HCT116 (cell line): ENCODE measurements at regions not wholly inside any gene's neighbourhood (a gene's known extent, or its start where the extent isn't known, plus 50 kb on each side); places are given as distances from the start of the nearest gene placed in this dataset.

ENCODE experiments used
- ATAC-seq: fragments of 200-7000 bp; cut with Tn5 transposase; 2 replicates; pipeline ENCODE4 v1.9.1; 2020; ENCODE audit warnings: mild to moderate bottlenecking, moderate library complexity
- BruUV-seq: library from RNA; stranded (reverse); fragments of 400-500 nt; replicated peaks from 2 replicates; lab custom pipeline; 2021; lab: Mats Ljungman, UMichigan
- CTCF ChIA-PET: fragments of 300-600 bp; sonication (Branson Sonifier 250); formaldehyde crosslinking; loops from one replicate; lab custom pipeline; 2021; ENCODE audit warnings: antibody characterized with exemption; lab: Charles Lee
- POLR2A ChIA-PET: fragments of 300-600, 350-600 bp; sonication (Branson Sonifier 250); formaldehyde crosslinking; loops from one replicate; lab custom pipeline; 2021; ENCODE audit warnings: antibody characterized with exemption; lab: Charles Lee
- RAD21 ChIA-PET, 2 experiments: fragments of 300-600 bp; sonication (Branson Sonifier 250); formaldehyde crosslinking; loops; one replicate each; lab custom pipeline; 2023; ENCODE audit warnings: low total read pairs in 2 of 2; ENCODE audit not compliant: uncharacterized antibody in 2 of 2, unreplicated experiment in 2 of 2, low non-redundant PET in 1 of 2; lab: Charles Lee
- DNase-seq: peaks from one replicate; pipeline ENCODE4 v3.0.0-alpha.2; 2010; ENCODE audit warnings: low read depth, low spot score
- H2AFZ ChIP-seq: fragments of 200-600 bp; shearing (Covaris generic), sonication (generic); 2 replicates; pipeline ENCODE4 v1.6.1; 2017; ENCODE audit warnings: low read depth, mixed run types, mixed read lengths, antibody characterized with exemption, low read length; ENCODE audit not compliant: poor library complexity, severe bottlenecking
- H3K27ac ChIP-seq: 2 replicates; pipeline ENCODE4 v1.5.1; 2012; ENCODE audit warnings: low read depth, low read length
- H3K27me3 ChIP-seq: fragments of 200-600 bp; sonication (generic); 2 replicates; pipeline ENCODE4 v1.6.1; 2016; ENCODE audit warnings: mixed run types, low read length, mixed read lengths; ENCODE audit not compliant: insufficient read depth
- H3K36me3 ChIP-seq, 2 experiments: fragments of 200-500 bp in 1 of 2; fragments of 200-600 bp in 1 of 2; sonication (Bioruptor generic) in 1 of 2; sonication (generic) in 1 of 2; 2 replicates each; pipeline versions ENCODE4 v1.5.1 to v1.6.1; 2014 to 2016; ENCODE audit warnings: low read length in 2 of 2, inconsistent platforms in 1 of 2, mixed read lengths in 1 of 2, mixed run types in 1 of 2; ENCODE audit not compliant: insufficient read depth in 2 of 2, control insufficient read depth in 1 of 2
- H3K4me1 ChIP-seq, 2 experiments: fragments of 200-600 bp in 1 of 2; sonication (generic) in 1 of 2; 2 replicates each; pipeline versions ENCODE4 v1.5.1 to v1.6.1; 2012 to 2017; ENCODE audit warnings: low read length in 2 of 2, inconsistent platforms in 1 of 2, mild to moderate bottlenecking in 1 of 2, mixed read lengths in 1 of 2, mixed run types in 1 of 2, moderate library complexity in 1 of 2; ENCODE audit not compliant: insufficient read depth in 2 of 2, control insufficient read depth in 1 of 2
- H3K4me2 ChIP-seq: fragments of 200-600 bp; sonication (generic); 2 replicates; pipeline ENCODE4 v1.6.1; 2017; ENCODE audit warnings: mixed run types, low read length, mixed read lengths
- H3K4me3 ChIP-seq, 2 experiments: fragments of 200-600 bp in 1 of 2; sonication (generic) in 1 of 2; replicated peaks in 1 of 2; 2 replicates each; pipeline ENCODE4 v1.5.1; 2011 to 2016; ENCODE audit warnings: low read length in 2 of 2, control low read depth in 1 of 2, low read depth in 1 of 2, mild to moderate bottlenecking in 1 of 2, mixed read lengths in 1 of 2, mixed run types in 1 of 2
- H3K79me2 ChIP-seq: fragments of 200-600 bp; sonication (generic); 2 replicates; pipeline ENCODE4 v1.6.1; 2017; ENCODE audit warnings: mild to moderate bottlenecking, mixed run types, low read length, moderate library complexity, mixed read lengths; ENCODE audit not compliant: insufficient read depth
- H3K9ac ChIP-seq: fragments of 200-600 bp; sonication (generic); 2 replicates; pipeline ENCODE4 v1.6.1; 2016; ENCODE audit warnings: low read length, mixed read lengths
- H3K9me2 ChIP-seq: fragments of 200-600 bp; sonication (generic), shearing (Covaris generic); 2 replicates; pipeline ENCODE4 v1.6.1; 2017; ENCODE audit warnings: mixed run types, mild to moderate bottlenecking, moderate library complexity; ENCODE audit not compliant: insufficient read depth
- H3K9me3 ChIP-seq, 2 experiments: fragments of 200-500 bp in 1 of 2; fragments of 200-600 bp in 1 of 2; sonication (Bioruptor generic) in 1 of 2; sonication (generic) in 1 of 2; 2 replicates each; pipeline ENCODE4 v1.6.1; 2014 to 2017; ENCODE audit warnings: low read length in 2 of 2, mixed read lengths in 2 of 2, inconsistent platforms in 1 of 2, low read depth in 1 of 2, mild to moderate bottlenecking in 1 of 2, mixed run types in 1 of 2, moderate library complexity in 1 of 2; ENCODE audit not compliant: control insufficient read depth in 1 of 2, insufficient read depth in 1 of 2
- H4K20me1 ChIP-seq: fragments of 200-600 bp; sonication (generic), shearing (Covaris generic); 2 replicates; pipeline ENCODE4 v1.6.1; 2017; ENCODE audit warnings: mixed run types, mild to moderate bottlenecking, moderate library complexity; ENCODE audit not compliant: insufficient read depth
- EGR1 ChIP-seq: IDR thresholded peaks from 2 replicates; pipeline ENCODE4 v1.6.1; 2012; ENCODE audit warnings: low read depth
- ELF1 ChIP-seq: IDR thresholded peaks from 2 replicates; pipeline ENCODE4 v1.6.1; 2012; ENCODE audit warnings: low read depth, borderline replicate concordance
- FOSL1 ChIP-seq: IDR thresholded peaks from 2 replicates; pipeline ENCODE4 v1.6.1; 2012; ENCODE audit warnings: low read depth
- JUND ChIP-seq: IDR thresholded peaks from 2 replicates; pipeline ENCODE4 v1.6.1; 2012
- POLR2AphosphoS5 ChIP-seq: IDR thresholded peaks from 2 replicates; pipeline ENCODE4 v1.6.1; 2011; ENCODE audit warnings: mild to moderate bottlenecking, low read depth, low read length, moderate library complexity
- RAD21 ChIP-seq: IDR thresholded peaks from 2 replicates; pipeline ENCODE4 v1.6.1; 2012; ENCODE audit warnings: low read depth, mild to moderate bottlenecking
- SIN3A ChIP-seq: IDR thresholded peaks from 2 replicates; pipeline ENCODE4 v1.6.1; 2012; ENCODE audit warnings: low read depth
- SP1 ChIP-seq: IDR thresholded peaks from 2 replicates; pipeline ENCODE4 v1.6.1; 2012; ENCODE audit warnings: low read depth
- SRF ChIP-seq: IDR thresholded peaks from 2 replicates; pipeline ENCODE4 v1.6.1; 2012; ENCODE audit warnings: low read depth
- YY1 ChIP-seq: IDR thresholded peaks from 2 replicates; pipeline ENCODE4 v1.6.1; 2011; ENCODE audit warnings: low read length, low read depth, moderate library complexity, mild to moderate bottlenecking; ENCODE audit not compliant: insufficient replicate concordance; ENCODE audit errors: extremely low read depth
- ZNF274 ChIP-seq: fragments of 200-500 bp; sonication (Bioruptor generic); IDR thresholded peaks from 2 replicates; pipeline ENCODE4 v1.6.1; 2014; ENCODE audit warnings: mild to moderate bottlenecking, low read depth, low read length, inconsistent platforms
- intact Hi-C: fragments of 100-400 bp; cut with micrococcal nuclease; formaldehyde crosslinking; loops from 2 replicates; pipeline ENCODE4 v1.10.0; 2022
- TF ChIP-seq, protein P1 (sequence below): IDR thresholded peaks from 2 replicates; pipeline ENCODE4 v1.6.1; 2012; ENCODE audit warnings: low read depth
- TF ChIP-seq, protein P2 (sequence below): IDR thresholded peaks from 2 replicates; pipeline ENCODE4 v1.6.1; 2012
- TF ChIP-seq, protein P3 (sequence below): IDR thresholded peaks from 2 replicates; pipeline ENCODE4 v1.6.1; 2012
- TF ChIP-seq, protein P4 (sequence below): IDR thresholded peaks from 2 replicates; pipeline ENCODE4 v1.6.1; 2011; ENCODE audit warnings: mild to moderate bottlenecking, low read length, moderate library complexity; ENCODE audit not compliant: insufficient replicate concordance; ENCODE audit errors: extremely low read depth

DNA sequence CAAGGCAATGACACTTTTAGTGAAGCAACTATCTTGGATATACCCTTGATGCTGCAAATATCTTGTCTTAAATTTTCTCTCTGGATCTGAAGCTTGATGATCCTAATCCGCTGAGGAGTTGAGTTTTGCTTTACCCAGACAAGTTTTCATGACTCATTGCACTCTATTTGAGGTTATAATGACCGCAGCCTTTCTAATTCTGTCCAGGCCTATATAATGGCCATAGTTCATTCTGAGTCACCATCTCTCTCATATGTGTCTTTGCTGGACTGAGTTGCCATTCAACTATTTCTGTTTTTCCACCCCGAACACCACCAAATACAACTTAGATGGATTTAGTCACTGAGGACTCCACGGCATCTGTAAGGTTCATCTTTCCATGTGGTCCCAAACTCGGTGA, 802.1 kb upstream of the FAM98A start:
- Histone ChIP-seq H3K9me3 (peaks cover 0 to 6% of the 10 kb centered on the region in 2 experiments; a peak in 1 of 4 replicates), H2AFZ (no peak overlapping the region), H3K27me3 (no peaks in the 10 kb centered on the region), H3K4me2 (no peak overlapping the region), H4K20me1 (no peaks in the 10 kb centered on the region), H3K79me2 (no peaks in the 10 kb centered on the region), H3K9me2 (no peaks in the 10 kb centered on the region), H3K27ac (no peak overlapping the region), H3K9ac (no peak overlapping the region), H3K4me3 (no peak overlapping the region)
- ChIA-PET POLR2A (no interaction called here), RAD21 (no interaction called here), CTCF (no interaction called here)
- BruUV-seq = no TSS peak
- ATAC-seq (no peak), DNase-seq (no peak)
- intact Hi-C loops = no loop called here
- TF ChIP-seq POLR2AphosphoS5 (no peak), ELF1 (no peak), SIN3A (no peak), RAD21 (no peak), EGR1 (no peak)
- TF ChIP-seq, all 23 proteins: peak for 0
- H3K4me1 ChIP-seq = no peaks in the 10 kb centered on the region
- H3K36me3 ChIP-seq = no peaks in the 10 kb centered on the region

DNA sequence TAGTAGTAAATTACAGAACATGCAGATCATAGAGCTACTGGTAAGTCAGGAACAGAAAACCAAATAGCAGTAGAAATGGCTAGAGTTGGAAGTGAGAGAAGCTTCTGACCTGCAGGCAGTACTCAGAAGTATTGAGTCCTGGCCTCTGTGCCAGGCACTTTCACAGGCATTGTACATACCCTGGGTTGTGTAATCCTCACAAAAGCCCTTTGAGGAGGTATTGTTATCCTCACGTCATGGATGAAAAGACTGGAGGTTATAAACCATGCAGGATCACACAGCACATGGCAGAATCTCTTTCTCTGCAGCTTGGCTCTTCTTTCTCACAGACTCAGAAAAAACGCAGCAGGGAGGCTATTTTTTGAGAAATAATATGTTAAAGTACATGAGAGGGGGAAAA, 789.3 kb upstream of the FAM98A start:
- Histone ChIP-seq H3K4me3 (no peak overlapping the region), H3K9ac (no peak overlapping the region), H2AFZ (no peak overlapping the region), H3K79me2 (no peaks in the 10 kb centered on the region), H3K27ac (no peak overlapping the region), H3K4me2 (no peak overlapping the region), H3K4me1 (no peaks in the 10 kb centered on the region), H3K36me3 (no peaks in the 10 kb centered on the region), H3K9me2 (no peaks in the 10 kb centered on the region), H3K9me3 (peaks cover 0 to 18% of the 10 kb centered on the region in 2 experiments; a peak in 2 of 4 replicates), H4K20me1 (no peaks in the 10 kb centered on the region), H3K27me3 (no peaks in the 10 kb centered on the region)
- RAD21 ChIA-PET = no interaction called here
- ATAC-seq (no peak), DNase-seq (no peak)
- CTCF ChIA-PET = no interaction called here
- POLR2A ChIA-PET = no interaction called here
- intact Hi-C loops = no loop called here
- BruUV-seq = no TSS peak
- TF ChIP-seq, protein P1, sequence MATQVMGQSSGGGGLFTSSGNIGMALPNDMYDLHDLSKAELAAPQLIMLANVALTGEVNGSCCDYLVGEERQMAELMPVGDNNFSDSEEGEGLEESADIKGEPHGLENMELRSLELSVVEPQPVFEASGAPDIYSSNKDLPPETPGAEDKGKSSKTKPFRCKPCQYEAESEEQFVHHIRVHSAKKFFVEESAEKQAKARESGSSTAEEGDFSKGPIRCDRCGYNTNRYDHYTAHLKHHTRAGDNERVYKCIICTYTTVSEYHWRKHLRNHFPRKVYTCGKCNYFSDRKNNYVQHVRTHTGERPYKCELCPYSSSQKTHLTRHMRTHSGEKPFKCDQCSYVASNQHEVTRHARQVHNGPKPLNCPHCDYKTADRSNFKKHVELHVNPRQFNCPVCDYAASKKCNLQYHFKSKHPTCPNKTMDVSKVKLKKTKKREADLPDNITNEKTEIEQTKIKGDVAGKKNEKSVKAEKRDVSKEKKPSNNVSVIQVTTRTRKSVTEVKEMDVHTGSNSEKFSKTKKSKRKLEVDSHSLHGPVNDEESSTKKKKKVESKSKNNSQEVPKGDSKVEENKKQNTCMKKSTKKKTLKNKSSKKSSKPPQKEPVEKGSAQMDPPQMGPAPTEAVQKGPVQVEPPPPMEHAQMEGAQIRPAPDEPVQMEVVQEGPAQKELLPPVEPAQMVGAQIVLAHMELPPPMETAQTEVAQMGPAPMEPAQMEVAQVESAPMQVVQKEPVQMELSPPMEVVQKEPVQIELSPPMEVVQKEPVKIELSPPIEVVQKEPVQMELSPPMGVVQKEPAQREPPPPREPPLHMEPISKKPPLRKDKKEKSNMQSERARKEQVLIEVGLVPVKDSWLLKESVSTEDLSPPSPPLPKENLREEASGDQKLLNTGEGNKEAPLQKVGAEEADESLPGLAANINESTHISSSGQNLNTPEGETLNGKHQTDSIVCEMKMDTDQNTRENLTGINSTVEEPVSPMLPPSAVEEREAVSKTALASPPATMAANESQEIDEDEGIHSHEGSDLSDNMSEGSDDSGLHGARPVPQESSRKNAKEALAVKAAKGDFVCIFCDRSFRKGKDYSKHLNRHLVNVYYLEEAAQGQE = no peak
- TF ChIP-seq, protein P2, sequence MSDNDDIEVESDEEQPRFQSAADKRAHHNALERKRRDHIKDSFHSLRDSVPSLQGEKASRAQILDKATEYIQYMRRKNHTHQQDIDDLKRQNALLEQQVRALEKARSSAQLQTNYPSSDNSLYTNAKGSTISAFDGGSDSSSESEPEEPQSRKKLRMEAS = no peak
- no peak for TF ChIP-seq ELF1
- TF ChIP-seq RAD21 = no peak
- no peak for TF ChIP-seq SP1
- TF ChIP-seq EGR1 = no peak
- TF ChIP-seq, protein P3, sequence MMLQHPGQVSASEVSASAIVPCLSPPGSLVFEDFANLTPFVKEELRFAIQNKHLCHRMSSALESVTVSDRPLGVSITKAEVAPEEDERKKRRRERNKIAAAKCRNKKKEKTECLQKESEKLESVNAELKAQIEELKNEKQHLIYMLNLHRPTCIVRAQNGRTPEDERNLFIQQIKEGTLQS = no peak
- no peak for TF ChIP-seq FOSL1
- TF ChIP-seq ZNF274 = no peak
- no peak for TF ChIP-seq SRF
- no peak for TF ChIP-seq JUND
- TF ChIP-seq, protein P4, sequence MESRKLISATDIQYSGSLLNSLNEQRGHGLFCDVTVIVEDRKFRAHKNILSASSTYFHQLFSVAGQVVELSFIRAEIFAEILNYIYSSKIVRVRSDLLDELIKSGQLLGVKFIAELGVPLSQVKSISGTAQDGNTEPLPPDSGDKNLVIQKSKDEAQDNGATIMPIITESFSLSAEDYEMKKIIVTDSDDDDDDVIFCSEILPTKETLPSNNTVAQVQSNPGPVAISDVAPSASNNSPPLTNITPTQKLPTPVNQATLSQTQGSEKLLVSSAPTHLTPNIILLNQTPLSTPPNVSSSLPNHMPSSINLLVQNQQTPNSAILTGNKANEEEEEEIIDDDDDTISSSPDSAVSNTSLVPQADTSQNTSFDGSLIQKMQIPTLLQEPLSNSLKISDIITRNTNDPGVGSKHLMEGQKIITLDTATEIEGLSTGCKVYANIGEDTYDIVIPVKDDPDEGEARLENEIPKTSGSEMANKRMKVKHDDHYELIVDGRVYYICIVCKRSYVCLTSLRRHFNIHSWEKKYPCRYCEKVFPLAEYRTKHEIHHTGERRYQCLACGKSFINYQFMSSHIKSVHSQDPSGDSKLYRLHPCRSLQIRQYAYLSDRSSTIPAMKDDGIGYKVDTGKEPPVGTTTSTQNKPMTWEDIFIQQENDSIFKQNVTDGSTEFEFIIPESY = no peak
- no peak for TF ChIP-seq YY1
